ENCODE measurements at regions not wholly inside any gene's neighbourhood (a gene's known extent, or its start where the extent isn't known, plus 50 kb on each side); places are given as distances from the start of the nearest gene placed in this dataset.

DNA sequence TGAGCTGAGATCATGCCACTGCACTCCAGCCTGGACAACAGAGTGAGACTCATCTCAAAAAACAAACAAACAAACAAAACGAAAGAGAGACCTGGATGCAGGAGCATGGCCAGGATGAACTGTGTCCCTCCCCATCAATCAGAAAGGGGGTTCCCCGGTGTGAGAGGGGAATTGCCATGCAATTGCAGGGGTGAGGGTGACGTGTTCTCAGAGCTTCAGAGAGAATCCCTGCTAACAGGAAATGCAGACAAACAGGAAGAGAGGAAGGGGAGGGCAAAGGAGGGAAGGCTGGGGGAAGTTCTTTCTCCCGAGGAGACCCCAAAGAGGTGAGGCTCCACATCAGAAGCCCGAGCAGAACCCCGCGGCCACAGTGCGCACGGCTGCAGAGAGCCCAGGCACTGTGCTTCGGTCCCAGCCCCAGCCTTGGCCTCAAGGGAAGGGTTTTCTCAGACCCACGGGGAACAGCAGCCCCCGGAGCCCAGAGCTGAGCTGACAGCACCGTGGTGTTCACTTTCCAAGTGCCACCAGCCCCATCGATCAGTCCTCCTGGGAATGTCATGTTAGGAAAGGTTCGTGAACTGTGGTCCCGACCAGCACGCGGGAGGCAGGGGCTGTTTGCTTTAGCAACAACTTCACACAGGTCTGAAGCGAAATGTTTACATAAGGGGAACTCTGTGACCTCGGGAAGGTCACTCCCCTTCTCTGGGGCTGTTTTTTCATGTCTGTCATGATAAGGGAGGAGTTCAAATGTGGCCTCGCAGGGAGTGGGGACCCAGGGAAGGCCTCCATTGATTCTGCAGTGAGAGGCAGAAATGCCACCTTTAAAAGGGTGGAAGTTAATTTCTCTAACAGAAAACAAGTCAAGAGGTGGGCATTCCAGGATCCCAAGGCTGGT lies 108.0 kb upstream of the ANO1 start:
- no peaks in the 10 kb centered on the region for H3K27me3 ChIP-seq
- no peaks in the 10 kb centered on the region for H3K4me1 ChIP-seq
- TF ChIP-seq, protein P1, sequence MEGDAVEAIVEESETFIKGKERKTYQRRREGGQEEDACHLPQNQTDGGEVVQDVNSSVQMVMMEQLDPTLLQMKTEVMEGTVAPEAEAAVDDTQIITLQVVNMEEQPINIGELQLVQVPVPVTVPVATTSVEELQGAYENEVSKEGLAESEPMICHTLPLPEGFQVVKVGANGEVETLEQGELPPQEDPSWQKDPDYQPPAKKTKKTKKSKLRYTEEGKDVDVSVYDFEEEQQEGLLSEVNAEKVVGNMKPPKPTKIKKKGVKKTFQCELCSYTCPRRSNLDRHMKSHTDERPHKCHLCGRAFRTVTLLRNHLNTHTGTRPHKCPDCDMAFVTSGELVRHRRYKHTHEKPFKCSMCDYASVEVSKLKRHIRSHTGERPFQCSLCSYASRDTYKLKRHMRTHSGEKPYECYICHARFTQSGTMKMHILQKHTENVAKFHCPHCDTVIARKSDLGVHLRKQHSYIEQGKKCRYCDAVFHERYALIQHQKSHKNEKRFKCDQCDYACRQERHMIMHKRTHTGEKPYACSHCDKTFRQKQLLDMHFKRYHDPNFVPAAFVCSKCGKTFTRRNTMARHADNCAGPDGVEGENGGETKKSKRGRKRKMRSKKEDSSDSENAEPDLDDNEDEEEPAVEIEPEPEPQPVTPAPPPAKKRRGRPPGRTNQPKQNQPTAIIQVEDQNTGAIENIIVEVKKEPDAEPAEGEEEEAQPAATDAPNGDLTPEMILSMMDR (IDR thresholded peaks at IDR 0.05): no peak
- TF ChIP-seq POLR2AphosphoS5 (IDR thresholded peaks at IDR 0.05) (no peak), POLR2A (IDR thresholded peaks at IDR 0.05) (no peak)
- H3K4me3 ChIP-seq: no peak overlapping the region
- no peaks in the 10 kb centered on the region for H3K9me3 ChIP-seq
- no peak overlapping the region for H3K27ac ChIP-seq
- no peak for DNase-seq (ENCODE audit: low spot score in 2 of 2)
- no peaks in the 10 kb centered on the region for H3K36me3 ChIP-seq
- intact Hi-C loops (cut with DNase I; ENCODE audit: low total_unique reads): no loop called here

DNA sequence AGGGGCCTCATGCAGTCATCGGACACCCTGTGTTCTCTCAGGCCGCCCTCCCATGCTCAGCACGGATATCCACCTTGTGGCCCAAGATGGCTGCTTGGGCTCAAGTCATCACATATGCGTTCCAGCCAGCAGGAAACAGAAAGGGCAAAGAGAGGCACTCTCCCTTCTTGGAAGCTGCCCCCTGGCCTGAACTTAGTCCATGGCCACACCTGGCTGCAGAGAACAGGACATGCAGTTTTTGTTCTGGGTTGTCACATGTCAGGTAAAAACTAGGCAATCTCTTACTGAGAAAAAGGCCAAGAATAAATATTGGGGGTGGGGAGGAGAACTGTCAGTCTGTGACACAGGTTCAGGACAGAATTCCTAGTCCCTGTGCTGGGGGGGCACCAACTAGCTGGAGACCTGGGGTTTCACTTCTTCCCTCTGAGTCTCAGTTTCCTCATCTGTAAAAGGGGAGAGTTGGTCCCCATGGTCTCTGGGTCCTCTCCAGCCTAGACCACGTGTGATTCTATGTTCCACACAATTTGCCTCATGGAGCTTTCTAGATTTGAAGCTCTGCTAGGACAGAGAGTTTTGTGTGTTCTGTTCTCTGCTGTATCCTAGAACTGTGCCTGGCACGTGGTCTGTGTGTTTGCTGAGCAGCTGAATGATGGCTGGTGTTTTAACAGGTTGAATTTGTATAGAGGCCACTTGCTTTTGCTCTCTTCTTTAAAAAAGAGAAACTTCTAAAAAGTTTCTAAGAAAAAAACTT lies 107.2 kb upstream of the ANO1 start:
- Histone ChIP-seq H3K27ac (no peak overlapping the region), H3K9me3 (no peaks in the 10 kb centered on the region), H3K4me3 (no peak overlapping the region), H3K27me3 (no peaks in the 10 kb centered on the region), H3K36me3 (no peaks in the 10 kb centered on the region), H3K4me1 (no peaks in the 10 kb centered on the region)
- TF ChIP-seq, protein P1 (IDR thresholded peaks at IDR 0.05): no peak
- TF ChIP-seq POLR2A (IDR thresholded peaks at IDR 0.05) (no peak), POLR2AphosphoS5 (IDR thresholded peaks at IDR 0.05) (no peak)
- intact Hi-C loops (cut with DNase I; ENCODE audit: low total_unique reads): no loop called here
- DNase-seq (ENCODE audit: low spot score in 2 of 2): no peak

DNA sequence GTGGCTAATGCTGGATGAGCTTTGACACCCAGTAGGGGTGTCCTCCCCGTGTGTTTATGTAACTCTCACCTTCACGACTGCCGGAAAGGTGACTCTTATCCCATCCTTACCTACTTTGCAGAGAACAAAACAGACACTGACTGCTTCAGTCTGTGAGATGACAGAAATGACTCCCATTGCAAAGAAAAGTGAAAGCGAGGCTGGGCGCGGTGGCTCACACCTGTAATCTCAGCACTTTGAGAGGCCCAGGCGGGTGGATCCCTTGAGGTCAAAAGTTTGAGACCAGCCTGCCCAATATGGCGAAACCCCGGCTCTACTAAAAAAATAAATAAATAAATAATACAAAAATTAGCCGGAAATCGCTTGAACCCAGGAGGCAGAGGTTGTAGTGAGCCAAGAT lies 106.4 kb upstream of the ANO1 start:
- Histone ChIP-seq H3K9me3 (no peaks in the 10 kb centered on the region), H3K4me1 (no peaks in the 10 kb centered on the region), H3K27me3 (no peaks in the 10 kb centered on the region), H3K27ac (no peak overlapping the region), H3K4me3 (no peak overlapping the region), H3K36me3 (no peaks in the 10 kb centered on the region)
- intact Hi-C loops (cut with DNase I; ENCODE audit: low total_unique reads): no loop called here
- TF ChIP-seq POLR2A (IDR thresholded peaks at IDR 0.05) (no peak), POLR2AphosphoS5 (IDR thresholded peaks at IDR 0.05) (no peak)
- TF ChIP-seq, protein P1 (IDR thresholded peaks at IDR 0.05): no peak
- DNase-seq (ENCODE audit: low spot score in 2 of 2): no peak

DNA sequence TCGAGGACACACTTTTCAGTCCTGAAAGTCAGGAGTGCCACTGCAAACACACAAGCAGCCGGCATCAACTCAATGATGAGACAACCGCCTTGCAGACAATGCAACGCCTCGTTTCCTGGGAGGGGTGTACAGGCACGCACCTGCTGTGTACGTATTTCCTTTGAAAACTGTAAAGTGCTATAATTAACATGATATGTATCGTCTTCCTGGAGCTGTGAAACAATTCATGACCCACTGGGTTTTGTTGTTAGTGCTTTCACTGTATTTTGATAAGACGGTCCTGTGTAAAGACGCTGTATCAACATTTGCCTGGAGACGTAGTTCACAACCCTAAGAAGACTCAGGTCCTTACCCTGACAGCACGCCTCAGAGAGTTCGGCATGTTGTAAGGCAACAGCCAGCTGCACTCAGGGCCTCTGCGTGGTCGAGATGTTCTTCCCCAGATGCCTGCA lies 105.7 kb upstream of the ANO1 start:
- no peak for TF ChIP-seq POLR2AphosphoS5 (IDR thresholded peaks at IDR 0.05)
- TF ChIP-seq, protein P1 (IDR thresholded peaks at IDR 0.05): no peak
- no peak for TF ChIP-seq POLR2A (IDR thresholded peaks at IDR 0.05)
- no peaks in the 10 kb centered on the region for H3K4me1 ChIP-seq
- no peaks in the 10 kb centered on the region for H3K27me3 ChIP-seq
- no peaks in the 10 kb centered on the region for H3K9me3 ChIP-seq
- DNase-seq (ENCODE audit: low spot score in 2 of 2): no peak
- no peaks in the 10 kb centered on the region for H3K36me3 ChIP-seq
- no peak overlapping the region for H3K4me3 ChIP-seq
- no peak overlapping the region for H3K27ac ChIP-seq
- intact Hi-C loops (cut with DNase I; ENCODE audit: low total_unique reads): no loop called here

DNA sequence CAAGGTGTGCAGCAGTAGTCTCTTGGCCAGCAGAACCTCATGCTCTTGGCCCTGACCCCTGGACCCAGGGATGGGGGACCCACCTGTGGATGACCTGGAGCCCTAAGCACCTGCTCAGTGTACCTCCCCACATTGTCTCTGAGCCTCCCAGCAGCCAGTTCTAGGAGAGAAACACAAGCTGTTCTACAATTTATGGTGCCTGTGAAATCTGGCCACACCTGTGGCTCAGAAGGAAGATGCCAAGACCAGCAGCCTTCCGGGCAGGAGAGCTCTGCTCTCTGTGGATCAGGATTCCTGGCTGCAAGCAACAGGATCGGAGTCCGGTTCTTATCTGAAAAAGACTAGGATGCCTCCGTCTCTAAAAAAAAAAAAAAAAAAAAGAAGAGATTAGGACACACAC lies 103.6 kb upstream of the ANO1 start:
- no peak for DNase-seq (ENCODE audit: low spot score in 2 of 2)
- Histone ChIP-seq H3K9me3 (no peaks in the 10 kb centered on the region), H3K4me1 (no peaks in the 10 kb centered on the region), H3K27me3 (no peaks in the 10 kb centered on the region), H3K4me3 (no peak overlapping the region), H3K36me3 (no peaks in the 10 kb centered on the region), H3K27ac (no peak overlapping the region)
- intact Hi-C loops (cut with DNase I; ENCODE audit: low total_unique reads): no loop called here
- TF ChIP-seq, protein P1 (IDR thresholded peaks at IDR 0.05): no peak
- TF ChIP-seq POLR2AphosphoS5 (IDR thresholded peaks at IDR 0.05) (no peak), POLR2A (IDR thresholded peaks at IDR 0.05) (no peak)

Measured in breast epithelium (tissue), 4 donors.